AG04450 (cell line): ENCODE measurements at regions not wholly inside any gene's neighbourhood (a gene's known extent, or its start where the extent isn't known, plus 50 kb on each side); places are given as distances from the start of the nearest gene placed in this dataset.

Experiments used
- CTCF ChIA-PET: fragments of 300-600, 350-600 bp; formaldehyde crosslinking; extraction: SDS; loops from one replicate; lab custom pipeline; 2022; ENCODE audit warnings: antibody characterized with exemption, inconsistent platforms; lab: Charles Lee
- POLR2A ChIA-PET: fragments of 350-600 bp; formaldehyde crosslinking; extraction: SDS; loops from one replicate; lab custom pipeline; 2021; ENCODE audit warnings: antibody characterized with exemption, inconsistent platforms; lab: Yijun Ruan, JAX
- DNase-seq: peaks from one replicate; pipeline ENCODE4 v3.0.0-alpha.2; 2011; ENCODE audit warnings: low read depth, low spot score
- H3K27ac ChIP-seq: one replicate; pipeline ENCODE4 v1.5.1; 2012; ENCODE audit warnings: low read depth, low read length, control low read depth
- H3K27me3 ChIP-seq: one replicate; pipeline ENCODE4 v1.6.0; 2012; ENCODE audit warnings: low read length; ENCODE audit not compliant: control insufficient read depth, insufficient read depth
- H3K4me3 ChIP-seq: 2 replicates; pipeline ENCODE4 v1.5.1; 2011; ENCODE audit warnings: mild to moderate bottlenecking, low read depth, low read length, control low read depth
- H3K9me3 ChIP-seq: 2 replicates; pipeline ENCODE4 v1.5.1; 2012; ENCODE audit warnings: low read length; ENCODE audit not compliant: control insufficient read depth, insufficient read depth
- TF ChIP-seq, protein P1 (sequence below): IDR thresholded peaks from 2 replicates; pipeline ENCODE4 v1.5.1; 2011; ENCODE audit warnings: low read depth, low read length, control low read depth, inconsistent platforms

DNA sequence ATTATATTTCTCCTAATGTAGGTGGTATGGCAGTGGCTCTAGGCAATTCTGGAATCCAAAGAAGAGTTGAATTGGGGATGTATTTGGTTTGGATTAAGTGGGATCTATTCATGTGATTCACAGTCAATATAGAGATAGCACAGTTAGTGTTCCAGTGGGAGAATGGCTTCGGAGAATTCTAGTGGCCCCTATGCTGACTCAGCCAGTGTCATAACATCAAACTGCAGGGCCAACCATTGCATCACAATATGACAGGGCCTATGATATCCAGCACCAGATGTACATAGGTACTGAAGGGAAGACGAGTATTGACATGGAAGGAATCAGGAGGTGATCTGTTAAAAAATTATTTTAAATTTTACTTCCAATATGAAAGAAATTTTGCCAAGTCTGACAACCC, 302.8 kb upstream of the UBE2E2 start:
- H3K27me3 ChIP-seq: no peaks in the 10 kb centered on the region
- H3K9me3 ChIP-seq: no peaks in the 10 kb centered on the region
- no peak overlapping the region for H3K4me3 ChIP-seq
- TF ChIP-seq, protein P1, sequence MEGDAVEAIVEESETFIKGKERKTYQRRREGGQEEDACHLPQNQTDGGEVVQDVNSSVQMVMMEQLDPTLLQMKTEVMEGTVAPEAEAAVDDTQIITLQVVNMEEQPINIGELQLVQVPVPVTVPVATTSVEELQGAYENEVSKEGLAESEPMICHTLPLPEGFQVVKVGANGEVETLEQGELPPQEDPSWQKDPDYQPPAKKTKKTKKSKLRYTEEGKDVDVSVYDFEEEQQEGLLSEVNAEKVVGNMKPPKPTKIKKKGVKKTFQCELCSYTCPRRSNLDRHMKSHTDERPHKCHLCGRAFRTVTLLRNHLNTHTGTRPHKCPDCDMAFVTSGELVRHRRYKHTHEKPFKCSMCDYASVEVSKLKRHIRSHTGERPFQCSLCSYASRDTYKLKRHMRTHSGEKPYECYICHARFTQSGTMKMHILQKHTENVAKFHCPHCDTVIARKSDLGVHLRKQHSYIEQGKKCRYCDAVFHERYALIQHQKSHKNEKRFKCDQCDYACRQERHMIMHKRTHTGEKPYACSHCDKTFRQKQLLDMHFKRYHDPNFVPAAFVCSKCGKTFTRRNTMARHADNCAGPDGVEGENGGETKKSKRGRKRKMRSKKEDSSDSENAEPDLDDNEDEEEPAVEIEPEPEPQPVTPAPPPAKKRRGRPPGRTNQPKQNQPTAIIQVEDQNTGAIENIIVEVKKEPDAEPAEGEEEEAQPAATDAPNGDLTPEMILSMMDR: no peak
- no peak overlapping the region for H3K27ac ChIP-seq
- no peak for DNase-seq
- ChIA-PET POLR2A (no interaction called here), CTCF (no interaction called here)

DNA sequence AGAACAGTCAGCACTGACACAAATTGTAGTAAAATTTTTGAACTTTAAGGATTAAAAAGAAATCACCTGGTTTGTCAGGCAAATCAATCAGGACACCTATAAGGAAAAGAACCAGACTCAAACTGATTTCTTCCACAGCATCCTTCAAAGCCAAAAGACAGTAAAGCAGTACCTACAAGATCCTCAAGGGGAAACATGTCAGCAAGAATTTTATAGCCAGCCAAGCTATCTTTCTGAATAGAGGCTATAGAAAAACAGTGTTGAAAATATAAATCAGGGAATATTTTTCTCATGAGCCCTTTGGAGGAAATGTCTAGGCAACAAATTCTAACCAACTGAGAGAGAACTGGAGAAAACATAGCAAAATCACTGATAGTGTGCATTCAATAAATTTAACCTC, 301.4 kb upstream of the UBE2E2 start:
- TF ChIP-seq, protein P1: no peak
- POLR2A ChIA-PET: no interaction called here
- H3K27ac ChIP-seq: no peak overlapping the region
- DNase-seq: no peak
- CTCF ChIA-PET: interaction anchor here (1.3 kb wide), 1 partner anchor 14 kb away, joined by 4 read pairs; no protein-coding TSS in a partner anchor
- H3K9me3 ChIP-seq: no peaks in the 10 kb centered on the region
- H3K4me3 ChIP-seq: no peak overlapping the region
- H3K27me3 ChIP-seq: no peaks in the 10 kb centered on the region

GRCh38 chr3:22907161-22907780, 295.9 kb upstream of the UBE2E2 start:
- TF ChIP-seq, protein P1: no peak
- Histone ChIP-seq H3K4me3 (no peak overlapping the region), H3K27me3 (no peaks in the 10 kb centered on the region), H3K27ac (no peak overlapping the region), H3K9me3 (no peaks in the 10 kb centered on the region)
- POLR2A ChIA-PET: no interaction called here
- no peak for DNase-seq
- CTCF ChIA-PET: no interaction called here

GRCh38 chr3:22907796-22908195, 295.3 kb upstream of the UBE2E2 start:
- Histone ChIP-seq H3K4me3 (no peak overlapping the region), H3K9me3 (no peaks in the 10 kb centered on the region), H3K27ac (no peak overlapping the region), H3K27me3 (no peaks in the 10 kb centered on the region)
- ChIA-PET CTCF (no interaction called here), POLR2A (no interaction called here)
- no peak for DNase-seq
- TF ChIP-seq, protein P1: no peak

DNA sequence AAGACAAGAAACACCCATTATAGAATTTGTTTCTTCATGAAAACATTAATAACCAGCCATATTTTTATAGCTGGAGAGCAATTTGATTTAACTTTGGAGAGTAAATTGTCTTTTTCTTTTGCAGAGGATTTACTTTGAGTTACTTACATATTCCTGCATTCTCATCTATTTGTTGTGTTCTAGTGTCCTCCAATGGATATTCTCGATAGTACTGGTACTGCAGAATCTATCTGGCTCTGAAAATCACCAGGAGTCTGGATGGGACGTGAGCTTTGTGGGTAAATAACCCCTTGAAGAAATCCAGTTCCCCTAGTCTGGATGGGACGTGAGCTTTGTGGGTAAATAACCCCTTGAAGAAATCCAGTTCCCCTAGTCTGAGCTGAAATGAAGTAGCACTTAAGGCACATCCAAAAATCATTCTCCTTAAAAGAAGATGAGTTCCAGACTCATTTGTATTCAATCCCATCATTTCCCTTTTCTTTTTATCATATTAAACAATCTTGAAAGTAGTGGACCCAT, 294.1 kb upstream of the UBE2E2 start:
- H3K27ac ChIP-seq: no peak overlapping the region
- DNase-seq: no peak
- ChIA-PET POLR2A (no interaction called here), CTCF (no interaction called here)
- TF ChIP-seq, protein P1: no peak
- no peaks in the 10 kb centered on the region for H3K27me3 ChIP-seq
- no peaks in the 10 kb centered on the region for H3K9me3 ChIP-seq
- H3K4me3 ChIP-seq: no peak overlapping the region
